Esophagus squamous epithelium (tissue), 5 donors: ENCODE measurements at regions not wholly inside any gene's neighbourhood (a gene's known extent, or its start where the extent isn't known, plus 50 kb on each side); places are given as distances from the start of the nearest gene placed in this dataset.

Experiments used
- DNase-seq: peaks from one replicate; lab custom pipeline; 2025; lab: John Stamatoyannopoulos, UW
- H3K27ac ChIP-seq, 4 donors: fragments of 200-600 bp; sonication (generic); one replicate each; pipeline ENCODE4 v1.5.1; 2016 to 2019; ENCODE audit warnings: mild to moderate bottlenecking in 1 of 4
- H3K27me3 ChIP-seq, 4 donors: fragments of 200-600 bp; sonication (generic); 1 replicate in 3 of 4; 2 replicates in 1 of 4; pipeline versions ENCODE4 v1.5.1 to v1.6.0; 2017 to 2021; ENCODE audit warnings: antibody characterized with exemption in 1 of 4
- H3K36me3 ChIP-seq, 3 donors: fragments of 200-600 bp; sonication (generic); one replicate each; pipeline ENCODE4 v1.5.1; 2016 to 2019
- H3K4me1 ChIP-seq, 3 donors: fragments of 200-600 bp; sonication (generic); one replicate each; pipeline ENCODE4 v1.5.1; 2017 to 2019
- H3K4me3 ChIP-seq, 4 donors: fragments of 200-600 bp; sonication (generic); 1 replicate in 3 of 4; 2 replicates in 1 of 4; pipeline ENCODE4 v1.5.1; 2016 to 2019; ENCODE audit warnings: mild to moderate bottlenecking in 2 of 4, moderate library complexity in 1 of 4
- H3K9me3 ChIP-seq, 3 donors: fragments of 200-600 bp; sonication (generic); one replicate each; pipeline ENCODE4 v1.5.1; 2016 to 2019
- POLR2A ChIP-seq, 4 donors: fragments of 450-650 bp; IDR thresholded peaks; one replicate each; pipeline ENCODE4 v1.6.1; 2017; ENCODE audit warnings: antibody characterized with exemption in 4 of 4, mild to moderate bottlenecking in 4 of 4, moderate library complexity in 3 of 4
- WGBS, 2 donors: methylation state at CpG; one replicate each; pipeline ENCODE4 v1.1.5; 2018; 5-methylcytosine and 5-hydroxymethylcytosine counted together
- intact Hi-C: fragments of 100-400 bp; cut with DNase I; formaldehyde crosslinking; loops from one replicate; pipeline ENCODE4 v1.15.0; 2022
- TF ChIP-seq, protein P1 (sequence below), 6 experiments: fragments of 450-650 bp in 4 of 6; fragments of 200-600 bp in 2 of 6; sonication (generic) in 2 of 6; IDR thresholded peaks; one replicate each; pipeline ENCODE4 v1.5.1; 2016 to 2019; ENCODE audit warnings: antibody characterized with exemption in 6 of 6, mild to moderate bottlenecking in 4 of 6, moderate library complexity in 4 of 6
- donor health status: DM: yes; HTN: yes; CAD: no.

GRCh38 chr1:21342961-21343838, 52.9 kb upstream of the ECE1 start:
- peak overlapping the region in 3 of 4 donors; percentile 66 to 100 (median 84) for H3K4me3 ChIP-seq
- no peak for DNase-seq
- H3K9me3 ChIP-seq, result no peaks in the 10 kb centered on the region
- no peaks in the 10 kb centered on the region for H3K36me3 ChIP-seq
- H3K4me1 ChIP-seq, result peaks cover 26 to 81% (median 61%) of the 10 kb centered on the region in 3 donors
- peak overlapping the region; percentile 85 to 93 (median 91) for H3K27ac ChIP-seq
- TF ChIP-seq, protein P1, sequence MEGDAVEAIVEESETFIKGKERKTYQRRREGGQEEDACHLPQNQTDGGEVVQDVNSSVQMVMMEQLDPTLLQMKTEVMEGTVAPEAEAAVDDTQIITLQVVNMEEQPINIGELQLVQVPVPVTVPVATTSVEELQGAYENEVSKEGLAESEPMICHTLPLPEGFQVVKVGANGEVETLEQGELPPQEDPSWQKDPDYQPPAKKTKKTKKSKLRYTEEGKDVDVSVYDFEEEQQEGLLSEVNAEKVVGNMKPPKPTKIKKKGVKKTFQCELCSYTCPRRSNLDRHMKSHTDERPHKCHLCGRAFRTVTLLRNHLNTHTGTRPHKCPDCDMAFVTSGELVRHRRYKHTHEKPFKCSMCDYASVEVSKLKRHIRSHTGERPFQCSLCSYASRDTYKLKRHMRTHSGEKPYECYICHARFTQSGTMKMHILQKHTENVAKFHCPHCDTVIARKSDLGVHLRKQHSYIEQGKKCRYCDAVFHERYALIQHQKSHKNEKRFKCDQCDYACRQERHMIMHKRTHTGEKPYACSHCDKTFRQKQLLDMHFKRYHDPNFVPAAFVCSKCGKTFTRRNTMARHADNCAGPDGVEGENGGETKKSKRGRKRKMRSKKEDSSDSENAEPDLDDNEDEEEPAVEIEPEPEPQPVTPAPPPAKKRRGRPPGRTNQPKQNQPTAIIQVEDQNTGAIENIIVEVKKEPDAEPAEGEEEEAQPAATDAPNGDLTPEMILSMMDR (IDR thresholded peaks at IDR 0.05), result no peak
- TF ChIP-seq POLR2A (IDR thresholded peaks at IDR 0.05), result no peak
- H3K27me3 ChIP-seq, result peaks cover 0 to 10% (median 0%) of the 10 kb centered on the region in 4 donors
- intact Hi-C loops, result no loop called here
- WGBS, 2 donors, result 38 to 43% methylated on average over 9 to 10 of the region's 10 CpGs

- DNase-seq, result no peak
- WGBS, 2 donors, result 82 to 90% methylated on average over 10 of the region's 10 CpGs
- intact Hi-C loops, result no loop called here
- Histone ChIP-seq H3K4me3 (peak overlapping the region in 2 of 4 donors; percentile 84 to 100), H3K9me3 (no peaks in the 10 kb centered on the region), H3K4me1 (peaks cover 35 to 95% (median 74%) of the 10 kb centered on the region in 3 donors), H3K27ac (peak overlapping the region; percentile 85 to 93 (median 91)), H3K27me3 (peaks cover 0 to 10% (median 0%) of the 10 kb centered on the region in 4 donors), H3K36me3 (no peaks in the 10 kb centered on the region)
- TF ChIP-seq POLR2A (IDR thresholded peaks at IDR 0.05), result no peak
- TF ChIP-seq, protein P1 (IDR thresholded peaks at IDR 0.05), result no peak
Measured at GRCh38 chr1:21341517-21342078, 51.3 kb upstream of the ECE1 start.

- H3K4me3 ChIP-seq, result no peak overlapping the region
- peaks cover 39 to 95% (median 74%) of the 10 kb centered on the region in 3 donors for H3K4me1 ChIP-seq
- DNase-seq, result no peak
- intact Hi-C loops, result no loop called here
- H3K9me3 ChIP-seq, result no peaks in the 10 kb centered on the region
- H3K27ac ChIP-seq, result peak overlapping the region; percentile 85 to 93 (median 91)
- H3K27me3 ChIP-seq, result peaks cover 0 to 10% (median 0%) of the 10 kb centered on the region in 4 donors
- 63 to 70% methylated on average over 7 to 8 of the region's 8 CpGs for WGBS, 2 donors
- TF ChIP-seq, protein P1 (IDR thresholded peaks at IDR 0.05), result no peak
- no peak for TF ChIP-seq POLR2A (IDR thresholded peaks at IDR 0.05)
- H3K36me3 ChIP-seq, result no peaks in the 10 kb centered on the region
Measured at GRCh38 chr1:21341022-21341421, 50.8 kb upstream of the ECE1 start.

GRCh38 chr1:21340230-21340945, 50.1 kb upstream of the ECE1 start:
- Histone ChIP-seq H3K9me3 (no peaks in the 10 kb centered on the region), H3K27ac (peak overlapping the region in 3 of 4 donors; percentile 89 to 93 (median 93)), H3K4me3 (no peak overlapping the region), H3K4me1 (peaks cover 45 to 97% (median 81%) of the 10 kb centered on the region in 3 donors), H3K36me3 (no peaks in the 10 kb centered on the region), H3K27me3 (peaks cover 0 to 10% (median 0%) of the 10 kb centered on the region in 4 donors)
- TF ChIP-seq, protein P1 (IDR thresholded peaks at IDR 0.05), result no peak
- TF ChIP-seq POLR2A (IDR thresholded peaks at IDR 0.05), result no peak
- intact Hi-C loops, result no loop called here
- 56 to 58% methylated on average over 4 to 8 of the region's 13 CpGs for WGBS, 2 donors
- no peak for DNase-seq
